Naive thymus-derived CD8-positive, alpha-beta T cell (primary cell): ENCODE measurements at regions not wholly inside any gene's neighbourhood (a gene's known extent, or its start where the extent isn't known, plus 50 kb on each side); places are given as distances from the start of the nearest gene placed in this dataset.
"Not testable (repeated sequence)": the region's sequence is repeated elsewhere in the genome, so short reads cannot be mapped to it uniquely, and the experiment has no call there.

Source experiments
- ATAC-seq, 2 donors: fragments of 150-1000 bp; cut with Tn5 transposase in 1 of 2; sonication (Bioruptor Pico), chemical (Tn5 transposase) in 1 of 2; 1 replicate in 1 of 2; 2 replicates in 1 of 2; pipeline ENCODE4 v1.10.0; 2021; ENCODE audit warnings: mild to moderate bottlenecking in 2 of 2, moderate library complexity in 2 of 2
- POLR2A ChIA-PET: fragments of 350-600 bp; sonication (Branson Sonifier 250); formaldehyde crosslinking; loops from one replicate; lab custom pipeline; 2021; ENCODE audit warnings: antibody characterized with exemption; lab: Charles Lee
- DNase-seq, 10 donors: peaks; one replicate each; pipeline versions ENCODE4 v3.0.0 to v3.0.0-alpha.2; 2020 to 2022
- H3K27ac Mint-ChIP-seq, 10 donors: one replicate each; pipeline ENCODE4 v1.8.0; 2020 to 2022; ENCODE audit warnings: mild to moderate bottlenecking in 10 of 10, mixed read lengths in 10 of 10, moderate library complexity in 4 of 10, inconsistent platforms in 1 of 10
- H3K27me3 Mint-ChIP-seq, 5 donors: one replicate each; pipeline ENCODE4 v1.8.0; 2021 to 2022; ENCODE audit warnings: mixed read lengths in 5 of 5
- H3K36me3 Mint-ChIP-seq, 3 donors: one replicate each; pipeline ENCODE4 v1.8.0; 2020 to 2022; ENCODE audit warnings: mixed read lengths in 3 of 3, mild to moderate bottlenecking in 2 of 3, inconsistent platforms in 1 of 3
- H3K4me1 Mint-ChIP-seq, 4 donors: one replicate each; pipeline ENCODE4 v1.8.0; 2021 to 2022; ENCODE audit warnings: mixed read lengths in 4 of 4
- H3K4me3 Mint-ChIP-seq, 10 donors: one replicate each; pipeline ENCODE4 v1.8.0; 2020 to 2022; ENCODE audit warnings: mild to moderate bottlenecking in 10 of 10, mixed read lengths in 10 of 10, moderate library complexity in 6 of 10, inconsistent platforms in 1 of 10
- H3K9me3 Mint-ChIP-seq, 9 donors: one replicate each; pipeline ENCODE4 v1.8.0; 2020 to 2022; ENCODE audit warnings: mixed read lengths in 9 of 9, mild to moderate bottlenecking in 3 of 9, inconsistent platforms in 1 of 9, moderate library complexity in 1 of 9

DNA sequence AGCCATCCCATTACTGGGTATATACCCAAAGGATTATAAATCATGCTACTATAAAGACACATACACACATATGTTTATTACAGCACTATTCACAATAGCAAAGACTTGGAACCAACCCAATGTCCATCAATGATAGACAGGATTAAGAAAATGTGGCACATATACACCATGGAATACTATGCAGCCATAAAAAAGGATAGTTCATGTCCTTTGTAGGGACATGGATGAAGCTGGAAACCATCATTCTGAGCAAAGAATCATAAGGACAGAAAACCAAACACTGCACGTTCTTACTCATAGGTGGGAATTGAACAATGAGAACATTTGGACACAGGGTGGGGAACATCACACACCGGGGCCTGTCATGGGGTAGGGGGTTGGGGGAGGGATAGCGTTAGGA, 60.3 kb upstream of the NMU start:
- DNase-seq, H3K36me3 Mint-ChIP-seq, H3K4me3 Mint-ChIP-seq, H3K4me1 Mint-ChIP-seq, POLR2A ChIA-PET, ATAC-seq, H3K27ac Mint-ChIP-seq: not testable (repeated sequence)
- Mint-ChIP-seq H3K27me3 (peaks cover 14 to 51% (median 26%) of the 10 kb centered on the region in 5 donors), H3K9me3 (peaks cover 2 to 21% (median 10%) of the 10 kb centered on the region in 9 donors)

DNA sequence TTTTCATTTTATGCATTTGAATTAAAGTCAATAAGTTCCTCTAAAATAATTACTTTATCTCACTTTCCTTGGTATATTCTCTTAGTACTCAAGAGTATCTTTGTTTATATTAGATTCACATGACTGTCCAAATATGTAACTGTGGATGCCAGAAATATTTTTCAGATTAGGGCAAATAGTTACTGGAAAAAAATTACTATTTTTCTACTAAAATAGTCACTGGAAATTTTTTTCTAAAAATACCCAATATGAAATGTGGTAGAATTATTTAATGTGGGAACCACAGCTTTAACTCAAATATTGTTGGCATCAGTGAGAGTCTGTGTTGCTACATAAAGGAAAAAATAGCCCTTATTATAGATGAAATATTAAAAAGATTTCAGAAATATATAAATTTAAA, 70.4 kb upstream of the NMU start:
- peaks cover 12 to 21% (median 12%) of the 10 kb centered on the region in 5 donors for H3K27me3 Mint-ChIP-seq
- H3K4me3 Mint-ChIP-seq, result no peak overlapping the region
- POLR2A ChIA-PET, result no interaction called here
- H3K4me1 Mint-ChIP-seq, result no peaks in the 10 kb centered on the region
- ATAC-seq (no peak), DNase-seq (no peak)
- H3K27ac Mint-ChIP-seq, result no peak overlapping the region
- H3K36me3 Mint-ChIP-seq, result no peaks in the 10 kb centered on the region
- H3K9me3 Mint-ChIP-seq, result peaks cover 0 to 1% (median 0%) of the 10 kb centered on the region in 9 donors

GRCh38 chr4:55707507-55707906, 71.4 kb upstream of the NMU start:
- Mint-ChIP-seq H3K9me3 (peaks cover 0 to 3% (median 0%) of the 10 kb centered on the region in 9 donors), H3K4me1 (no peaks in the 10 kb centered on the region), H3K4me3 (no peak overlapping the region), H3K36me3 (no peaks in the 10 kb centered on the region), H3K27me3 (peaks cover 10 to 21% (median 12%) of the 10 kb centered on the region in 5 donors), H3K27ac (no peak overlapping the region)
- ATAC-seq, result no peak
- POLR2A ChIA-PET, result no interaction called here
- no peak for DNase-seq

GRCh38 chr4:55707991-55708390, 71.9 kb upstream of the NMU start:
- POLR2A ChIA-PET, DNase-seq, H3K36me3 Mint-ChIP-seq, H3K4me3 Mint-ChIP-seq, H3K9me3 Mint-ChIP-seq, H3K4me1 Mint-ChIP-seq, ATAC-seq, H3K27ac Mint-ChIP-seq: not testable (repeated sequence)
- H3K27me3 Mint-ChIP-seq, result peaks cover 9 to 21% (median 10%) of the 10 kb centered on the region in 5 donors

GRCh38 chr4:55712835-55713234, 76.7 kb upstream of the NMU start:
- H3K27ac Mint-ChIP-seq, H3K4me3 Mint-ChIP-seq, H3K36me3 Mint-ChIP-seq, H3K9me3 Mint-ChIP-seq, DNase-seq, H3K4me1 Mint-ChIP-seq, ATAC-seq, POLR2A ChIA-PET: not testable (repeated sequence)
- peaks cover 0 to 11% (median 7%) of the 10 kb centered on the region in 5 donors for H3K27me3 Mint-ChIP-seq

GRCh38 chr4:55721651-55722050, 85.6 kb upstream of the NMU start:
- Mint-ChIP-seq H3K27me3 (peaks cover 0 to 12% (median 0%) of the 10 kb centered on the region in 5 donors), H3K27ac (no peak overlapping the region), H3K36me3 (no peaks in the 10 kb centered on the region), H3K4me3 (no peak overlapping the region), H3K9me3 (no peaks in the 10 kb centered on the region), H3K4me1 (no peaks in the 10 kb centered on the region)
- DNase-seq (no peak), ATAC-seq (no peak)
- POLR2A ChIA-PET, result no interaction called here

DNA sequence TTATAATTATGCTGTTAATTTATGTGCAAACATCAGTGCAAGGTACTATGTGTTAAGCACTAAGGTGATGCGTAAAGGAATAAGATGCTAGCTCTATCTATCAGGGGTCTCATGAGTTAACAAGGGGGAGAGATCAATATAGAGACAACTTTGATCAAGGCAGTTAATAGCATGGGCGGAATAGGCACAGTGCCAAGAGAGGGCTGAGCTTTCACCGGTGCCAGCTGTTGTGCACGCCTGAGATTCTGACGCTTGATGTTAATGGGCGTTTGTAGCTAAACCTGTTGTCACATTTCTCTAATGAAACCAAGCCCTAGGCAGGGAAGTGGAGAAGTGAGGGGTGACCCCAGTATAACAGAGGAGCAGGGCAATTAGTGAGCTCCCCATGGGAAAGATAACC, 86.0 kb upstream of the NMU start:
- no peak overlapping the region for H3K27ac Mint-ChIP-seq
- DNase-seq, result no peak
- POLR2A ChIA-PET, result no interaction called here
- H3K27me3 Mint-ChIP-seq, result peaks cover 0 to 11% (median 0%) of the 10 kb centered on the region in 5 donors
- H3K4me3 Mint-ChIP-seq, result no peak overlapping the region
- no peak for ATAC-seq
- H3K4me1 Mint-ChIP-seq, result no peaks in the 10 kb centered on the region
- H3K9me3 Mint-ChIP-seq, result no peaks in the 10 kb centered on the region
- no peaks in the 10 kb centered on the region for H3K36me3 Mint-ChIP-seq

DNA sequence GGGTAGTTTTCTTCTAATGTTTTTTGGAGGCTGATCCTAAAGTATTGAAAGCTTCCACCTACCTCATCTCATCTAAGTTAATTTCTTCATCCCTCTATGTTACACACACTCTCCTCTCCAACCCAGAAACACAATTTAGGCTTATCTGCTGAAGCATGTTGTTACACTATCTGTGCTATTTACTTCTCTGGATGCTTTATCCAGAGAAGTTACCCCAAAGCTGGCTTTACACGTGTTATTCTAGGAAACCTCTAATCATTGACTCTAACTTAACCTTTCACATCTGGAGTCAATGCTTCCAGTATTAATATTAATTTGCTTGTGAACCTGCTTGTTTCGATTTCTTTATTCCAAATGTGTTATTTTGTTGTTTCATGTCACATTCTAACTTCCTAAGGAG, 87.3 kb upstream of the NMU start:
- Mint-ChIP-seq H3K4me3 (no peak overlapping the region), H3K4me1 (no peaks in the 10 kb centered on the region), H3K9me3 (no peaks in the 10 kb centered on the region), H3K27me3 (peaks cover 0 to 8% (median 0%) of the 10 kb centered on the region in 5 donors), H3K36me3 (no peaks in the 10 kb centered on the region), H3K27ac (no peak overlapping the region)
- no peak for DNase-seq
- POLR2A ChIA-PET, result no interaction called here
- ATAC-seq, result no peak

- H3K9me3 Mint-ChIP-seq, result no peaks in the 10 kb centered on the region
- H3K27ac Mint-ChIP-seq, result no peak overlapping the region
- ATAC-seq (no peak), DNase-seq (no peak)
- no peaks in the 10 kb centered on the region for H3K36me3 Mint-ChIP-seq
- peaks cover 0 to 14% (median 2%) of the 10 kb centered on the region in 5 donors for H3K27me3 Mint-ChIP-seq
- POLR2A ChIA-PET, result no interaction called here
- no peaks in the 10 kb centered on the region for H3K4me1 Mint-ChIP-seq
- H3K4me3 Mint-ChIP-seq, result no peak overlapping the region
Observed at GRCh38 chr4:55725057-55725456, 89.0 kb upstream of the NMU start.

GRCh38 chr4:55727746-55728145, 91.6 kb upstream of the NMU start:
- peaks cover 7 to 26% (median 14%) of the 10 kb centered on the region in 5 donors for H3K27me3 Mint-ChIP-seq
- no peaks in the 10 kb centered on the region for H3K9me3 Mint-ChIP-seq
- no peaks in the 10 kb centered on the region for H3K36me3 Mint-ChIP-seq
- no peak overlapping the region for H3K4me3 Mint-ChIP-seq
- no peaks in the 10 kb centered on the region for H3K4me1 Mint-ChIP-seq
- no peak overlapping the region for H3K27ac Mint-ChIP-seq
- DNase-seq, result no peak
- POLR2A ChIA-PET, result no interaction called here
- no peak for ATAC-seq

DNA sequence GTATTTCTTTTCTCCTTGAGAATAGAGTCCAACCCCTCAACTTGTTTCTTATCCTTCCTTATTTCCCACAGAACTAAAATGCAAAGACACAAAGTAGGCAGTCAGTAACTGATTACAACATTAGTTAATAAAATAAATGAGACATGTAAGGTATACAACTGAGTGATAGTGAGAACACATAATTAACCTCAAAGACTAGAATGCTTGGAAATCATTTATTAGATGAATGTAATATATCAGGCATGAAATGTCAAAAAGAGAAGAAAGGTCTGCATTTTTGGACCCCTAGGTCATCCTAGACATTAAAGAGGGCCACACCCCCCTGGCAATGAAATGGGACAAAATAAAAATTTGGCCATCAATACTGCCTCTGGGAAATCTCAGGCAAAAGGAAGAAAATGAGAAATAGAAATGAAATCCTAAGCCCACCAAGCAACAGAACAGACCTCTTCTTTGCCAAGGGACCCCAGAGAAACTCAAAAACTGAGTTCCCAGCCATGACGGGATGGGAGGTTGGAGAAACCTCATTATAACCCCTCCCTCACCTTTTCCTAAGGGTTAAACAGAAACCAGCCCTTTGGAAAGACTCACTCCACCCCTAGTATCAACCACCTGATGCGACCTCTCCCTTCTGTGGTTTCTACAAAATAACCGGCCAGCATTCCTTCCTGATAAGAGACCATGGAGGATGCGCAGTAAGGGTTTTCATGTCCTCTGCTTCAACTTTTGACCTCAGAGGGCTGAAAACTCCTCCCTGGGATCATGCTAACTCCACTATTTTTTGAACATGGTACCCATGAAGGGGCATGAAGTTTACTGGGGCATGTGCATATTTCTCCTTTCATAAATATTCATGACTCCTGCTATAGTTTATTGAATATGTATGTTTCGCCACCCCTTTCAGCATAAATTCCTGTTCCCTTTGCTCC, 90.0 kb upstream of the EXOC1L start:
- no peak overlapping the region for H3K27ac Mint-ChIP-seq
- H3K4me1 Mint-ChIP-seq, result no peaks in the 10 kb centered on the region
- no peaks in the 10 kb centered on the region for H3K9me3 Mint-ChIP-seq
- no peak for DNase-seq
- no peak overlapping the region for H3K4me3 Mint-ChIP-seq
- H3K36me3 Mint-ChIP-seq, result no peaks in the 10 kb centered on the region
- peaks cover 8 to 31% (median 14%) of the 10 kb centered on the region in 5 donors for H3K27me3 Mint-ChIP-seq
- no peak for ATAC-seq
- POLR2A ChIA-PET, result no interaction called here

GRCh38 chr4:55730280-55730931, 89.2 kb upstream of the EXOC1L start:
- Mint-ChIP-seq H3K27me3 (peaks cover 15 to 39% (median 19%) of the 10 kb centered on the region in 5 donors), H3K4me3 (no peak overlapping the region), H3K9me3 (no peaks in the 10 kb centered on the region), H3K4me1 (no peaks in the 10 kb centered on the region), H3K36me3 (no peaks in the 10 kb centered on the region), H3K27ac (no peak overlapping the region)
- POLR2A ChIA-PET, result no interaction called here
- DNase-seq (no peak), ATAC-seq (no peak)

DNA sequence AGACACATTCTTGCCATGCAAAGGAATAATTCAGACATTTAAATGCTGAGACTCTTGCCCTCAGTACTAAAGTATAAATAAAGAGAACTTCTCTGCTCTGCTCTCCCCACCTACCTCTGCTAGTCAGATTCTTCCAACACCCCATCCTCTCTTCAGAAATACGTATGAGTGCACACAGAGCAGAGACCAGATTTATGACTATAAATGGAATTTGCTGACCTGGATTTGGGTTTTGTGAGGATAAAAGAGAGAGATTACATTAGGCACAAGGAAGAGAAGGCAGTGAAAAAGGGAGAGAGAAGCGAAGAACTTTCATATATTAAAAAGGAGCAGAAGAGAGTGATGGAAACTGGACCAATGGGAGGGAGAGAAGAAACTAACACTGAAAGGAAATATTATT, 87.6 kb upstream of the EXOC1L start:
- no peak for DNase-seq
- POLR2A ChIA-PET, result no interaction called here
- ATAC-seq, result no peak
- no peak overlapping the region for H3K27ac Mint-ChIP-seq
- H3K27me3 Mint-ChIP-seq, result peaks cover 22 to 50% (median 22%) of the 10 kb centered on the region in 5 donors
- no peaks in the 10 kb centered on the region for H3K4me1 Mint-ChIP-seq
- H3K4me3 Mint-ChIP-seq, result no peak overlapping the region
- no peaks in the 10 kb centered on the region for H3K36me3 Mint-ChIP-seq
- H3K9me3 Mint-ChIP-seq, result no peaks in the 10 kb centered on the region
